ENCODE measurements at regions not wholly inside any gene's neighbourhood (a gene's known extent, or its start where the extent isn't known, plus 50 kb on each side); places are given as distances from the start of the nearest gene placed in this dataset.

- no peak overlapping the region for H3K27ac Mint-ChIP-seq (ENCODE audit: unreplicated experiment)
- ChIA-PET CTCF (interaction anchor here (0.7 kb wide), 1 partner anchor 557 kb away, joined by 3 read pairs; no protein-coding TSS in a partner anchor), POLR2A (no interaction called here)
- Histone ChIP-seq H3K27me3 (replicated peaks; ENCODE audit: control insufficient read depth, insufficient read depth, low read length) (no peaks in the 10 kb centered on the region), H3K4me3 (ENCODE audit: low read depth, low read length) (no peak overlapping the region), H3K4me1 (no peaks in the 10 kb centered on the region), H3K9me3 (peaks cover 12% of the 10 kb centered on the region), H3K36me3 (ENCODE audit: control insufficient read depth, insufficient read depth, low read length) (no peaks in the 10 kb centered on the region)
- intact Hi-C loops (cut with micrococcal nuclease; ENCODE audit: unreplicated experiment) = no loop called here
- peaks cover 35% of the 10 kb centered on the region for H3K9me3 Mint-ChIP-seq (ENCODE audit: unreplicated experiment)
- no peak for DNase-seq
- H3K4me3 Mint-ChIP-seq (ENCODE audit: unreplicated experiment) = no peak overlapping the region
- H3K27me3 Mint-ChIP-seq (ENCODE audit: insufficient read depth, unreplicated experiment) = peaks cover 7% of the 10 kb centered on the region
- H3K4me1 Mint-ChIP-seq (ENCODE audit: low read depth, unreplicated experiment) = no peaks in the 10 kb centered on the region
- no peaks in the 10 kb centered on the region for H3K36me3 Mint-ChIP-seq (ENCODE audit: insufficient read depth, unreplicated experiment)
- BruUV-seq (replicated peaks) = no TSS peak
- TF ChIP-seq CTCF (IDR thresholded peaks at IDR 0.05; ENCODE audit: insufficient read depth in 1 of 2, low read depth in 1 of 2, low read length in 1 of 2, severe bottlenecking in 1 of 2, unreplicated experiment in 1 of 2) = no peak
Observed at GRCh38 chr3:127053026-127053425, 70.1 kb downstream of the PLXNA1 start.

- H3K27me3 Mint-ChIP-seq (ENCODE audit: insufficient read depth, unreplicated experiment) = peaks cover 7% of the 10 kb centered on the region
- no peaks in the 10 kb centered on the region for H3K4me1 Mint-ChIP-seq (ENCODE audit: low read depth, unreplicated experiment)
- POLR2A ChIA-PET = no interaction called here
- H3K9me3 Mint-ChIP-seq (ENCODE audit: unreplicated experiment) = peaks cover 32% of the 10 kb centered on the region
- H3K27me3 ChIP-seq (replicated peaks; ENCODE audit: control insufficient read depth, insufficient read depth, low read length) = no peaks in the 10 kb centered on the region
- TF ChIP-seq CTCF (IDR thresholded peaks at IDR 0.05; ENCODE audit: insufficient read depth in 1 of 2, low read depth in 1 of 2, low read length in 1 of 2, severe bottlenecking in 1 of 2, unreplicated experiment in 1 of 2) = no peak
- H3K36me3 Mint-ChIP-seq (ENCODE audit: insufficient read depth, unreplicated experiment) = no peaks in the 10 kb centered on the region
- intact Hi-C loops (cut with micrococcal nuclease; ENCODE audit: unreplicated experiment) = no loop called here
- H3K9me3 ChIP-seq = peaks cover 12% of the 10 kb centered on the region
- CTCF ChIA-PET = interaction anchor here (0.7 kb wide), 1 partner anchor 557 kb away, joined by 3 read pairs; no protein-coding TSS in a partner anchor
- no TSS peak for BruUV-seq (replicated peaks)
- no peaks in the 10 kb centered on the region for H3K36me3 ChIP-seq (ENCODE audit: control insufficient read depth, insufficient read depth, low read length)
- H3K4me1 ChIP-seq = no peaks in the 10 kb centered on the region
- no peak overlapping the region for H3K27ac Mint-ChIP-seq (ENCODE audit: unreplicated experiment)
- no peak overlapping the region for H3K4me3 ChIP-seq (ENCODE audit: low read depth, low read length)
- no peak for DNase-seq
- H3K4me3 Mint-ChIP-seq (ENCODE audit: unreplicated experiment) = no peak overlapping the region
Observed at GRCh38 chr3:127053450-127053849, 70.5 kb downstream of the PLXNA1 start.

GRCh38 chr3:127053979-127054378 lies 71.1 kb downstream of the PLXNA1 start:
- Mint-ChIP-seq H3K36me3 (ENCODE audit: insufficient read depth, unreplicated experiment) (no peaks in the 10 kb centered on the region), H3K27me3 (ENCODE audit: insufficient read depth, unreplicated experiment) (peaks cover 11% of the 10 kb centered on the region), H3K4me3 (ENCODE audit: unreplicated experiment) (no peak overlapping the region), H3K4me1 (ENCODE audit: low read depth, unreplicated experiment) (no peaks in the 10 kb centered on the region), H3K27ac (ENCODE audit: unreplicated experiment) (no peak overlapping the region), H3K9me3 (ENCODE audit: unreplicated experiment) (peaks cover 32% of the 10 kb centered on the region)
- H3K9me3 ChIP-seq = peaks cover 12% of the 10 kb centered on the region
- POLR2A ChIA-PET = no interaction called here
- intact Hi-C loops (cut with micrococcal nuclease; ENCODE audit: unreplicated experiment) = no loop called here
- no peak for TF ChIP-seq CTCF (IDR thresholded peaks at IDR 0.05; ENCODE audit: insufficient read depth in 1 of 2, low read depth in 1 of 2, low read length in 1 of 2, severe bottlenecking in 1 of 2, unreplicated experiment in 1 of 2)
- CTCF ChIA-PET = no interaction called here
- H3K4me1 ChIP-seq = no peaks in the 10 kb centered on the region
- H3K4me3 ChIP-seq (ENCODE audit: low read depth, low read length) = no peak overlapping the region
- no TSS peak for BruUV-seq (replicated peaks)
- no peak for DNase-seq
- no peaks in the 10 kb centered on the region for H3K36me3 ChIP-seq (ENCODE audit: control insufficient read depth, insufficient read depth, low read length)
- no peaks in the 10 kb centered on the region for H3K27me3 ChIP-seq (replicated peaks; ENCODE audit: control insufficient read depth, insufficient read depth, low read length)
